Mammary epithelial cell (primary cell): ENCODE measurements at regions not wholly inside any gene's neighbourhood (a gene's known extent, or its start where the extent isn't known, plus 50 kb on each side); places are given as distances from the start of the nearest gene placed in this dataset.

Experiments
- CTCF ChIP-seq, 2 donors: IDR thresholded peaks in 1 of 2; conservative IDR thresholded peaks in 1 of 2; 2 replicates each; pipeline ENCODE4 v1.5.1; 2011 to 2012; ENCODE audit warnings: inconsistent platforms in 2 of 2, low read length in 2 of 2, mild to moderate bottlenecking in 2 of 2, control low read depth in 1 of 2, low read depth in 1 of 2; ENCODE audit not compliant: insufficient read depth in 1 of 2; ENCODE audit errors: extremely low read depth in 1 of 2
- EZH2 ChIP-seq: IDR thresholded peaks from 2 replicates; pipeline ENCODE4 v1.6.1; 2012; ENCODE audit warnings: low read length, inconsistent platforms, borderline replicate concordance

DNA sequence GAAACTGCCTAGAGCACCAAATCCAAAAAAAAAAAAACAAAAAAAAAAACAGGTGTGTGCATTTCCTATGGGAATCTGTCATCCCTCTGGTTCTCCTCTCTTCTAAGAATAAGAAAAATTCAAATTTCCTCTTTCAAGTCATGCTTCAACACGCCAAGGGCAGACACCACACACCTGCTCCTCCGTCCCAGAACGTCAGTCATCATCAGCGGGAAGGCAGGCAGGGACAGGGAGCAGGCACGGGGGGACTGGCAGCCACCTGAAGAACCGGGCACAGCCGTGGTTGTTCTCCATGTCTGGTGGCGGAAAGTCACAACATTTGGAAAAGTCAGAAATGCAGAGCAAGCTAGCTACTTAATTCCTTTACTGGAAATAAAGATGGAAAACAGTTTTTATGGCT is 214.8 kb downstream of the IKZF2 start:
- TF ChIP-seq CTCF (conservative IDR thresholded peaks at IDR 0.05 in 1 of 2, IDR thresholded peaks at IDR 0.05 in 1 of 2; ENCODE audit: extremely low read depth in 1 of 2, insufficient read depth in 1 of 2, low read depth in 1 of 2, low read length in 2 of 2) = no peak
- TF ChIP-seq EZH2 = no peak
